Body of pancreas (tissue), 4 donors: ENCODE measurements at regions not wholly inside any gene's neighbourhood (a gene's known extent, or its start where the extent isn't known, plus 50 kb on each side); places are given as distances from the start of the nearest gene placed in this dataset.

ENCODE experiments used
- ATAC-seq: fragments of 150-250 bp; one replicate; pipeline ENCODE4 v1.9.1; 2016
- DNase-seq, 4 donors: peaks; one replicate each; pipeline ENCODE4 v3.0.0-alpha.2; 2019
- H3K27ac ChIP-seq, 4 donors: fragments of 200-600 bp; sonication (generic); 1 replicate in 3 of 4; 2 replicates in 1 of 4; pipeline versions ENCODE4 v1.5.1 to v1.6.1; 2016 to 2019; ENCODE audit warnings: mild to moderate bottlenecking in 1 of 4, mixed read lengths in 1 of 4, moderate library complexity in 1 of 4
- H3K27me3 ChIP-seq, 2 donors: fragments of 200-600 bp; sonication (generic); one replicate each; pipeline ENCODE4 v1.6.0; 2016; ENCODE audit warnings: mild to moderate bottlenecking in 1 of 2
- H3K36me3 ChIP-seq, 2 donors: fragments of 200-600 bp; sonication (generic); replicated peaks in 1 of 2; 2 replicates each; pipeline ENCODE4 v1.5.1; 2016; ENCODE audit warnings: low read depth in 2 of 2; ENCODE audit not compliant: insufficient read depth in 1 of 2
- H3K4me1 ChIP-seq: fragments of 200-600 bp; sonication (generic); one replicate; pipeline ENCODE4 v1.6.0; 2016
- H3K4me3 ChIP-seq, 2 donors: fragments of 200-600 bp; sonication (generic); 1 replicate in 1 of 2; 2 replicates in 1 of 2; pipeline ENCODE4 v1.5.1; 2016 to 2019
- H3K9me3 ChIP-seq, 3 donors: fragments of 200-600 bp; sonication (generic); 1 replicate in 2 of 3; 2 replicates in 1 of 3; pipeline ENCODE4 v1.5.1; 2016
- CTCF ChIP-seq, 7 experiments: fragments of 450-650 bp in 4 of 7; fragments of 200-600 bp in 3 of 7; sonication (generic) in 3 of 7; IDR thresholded peaks; one replicate each; pipeline ENCODE4 v1.5.1; 2016 to 2019; ENCODE audit warnings: antibody characterized with exemption in 7 of 7
- POLR2A ChIP-seq, 3 donors: fragments of 450-650 bp; IDR thresholded peaks; one replicate each; pipeline ENCODE4 v1.6.1; 2016; ENCODE audit warnings: antibody characterized with exemption in 3 of 3, mild to moderate bottlenecking in 2 of 3
- WGBS, 2 donors: methylation state at CpG; one replicate each; pipeline ENCODE4 v1.1.5; 2017; 5-methylcytosine and 5-hydroxymethylcytosine counted together
- intact Hi-C: fragments of 100-400 bp; cut with DNase I; formaldehyde crosslinking; loops from one replicate; pipeline ENCODE4 v1.15.1; 2023

GRCh38 chr5:97751540-97751939, 568.5 kb upstream of the RIOK2 start:
- ATAC-seq (no peak), DNase-seq (no peak)
- Histone ChIP-seq H3K9me3 (no peaks in the 10 kb centered on the region), H3K27ac (no peak overlapping the region), H3K36me3 (no peaks in the 10 kb centered on the region), H3K4me3 (no peak overlapping the region), H3K27me3 (no peaks in the 10 kb centered on the region), H3K4me1 (no peaks in the 10 kb centered on the region)
- intact Hi-C loops: no loop called here
- WGBS, 2 donors: 48 to 61% methylated on average over 1 of the region's 1 CpG
- no peak for TF ChIP-seq POLR2A (IDR thresholded peaks at IDR 0.05)
- no peak for TF ChIP-seq CTCF (IDR thresholded peaks at IDR 0.05)

- H3K4me1 ChIP-seq: no peaks in the 10 kb centered on the region
- DNase-seq (no peak), ATAC-seq (no peak)
- no peak overlapping the region for H3K27ac ChIP-seq
- no peak for TF ChIP-seq CTCF (IDR thresholded peaks at IDR 0.05)
- TF ChIP-seq POLR2A (IDR thresholded peaks at IDR 0.05): no peak
- intact Hi-C loops: no loop called here
- H3K36me3 ChIP-seq: no peaks in the 10 kb centered on the region
- H3K27me3 ChIP-seq: no peaks in the 10 kb centered on the region
- no peak overlapping the region for H3K4me3 ChIP-seq
- H3K9me3 ChIP-seq: no peaks in the 10 kb centered on the region
Observed at GRCh38 chr5:97752871-97753270, 569.8 kb upstream of the RIOK2 start.

GRCh38 chr5:97762483-97762882, 579.4 kb upstream of the RIOK2 start:
- ATAC-seq (no peak), DNase-seq (no peak)
- H3K36me3 ChIP-seq: no peaks in the 10 kb centered on the region
- H3K4me3 ChIP-seq: no peak overlapping the region
- H3K27ac ChIP-seq: no peak overlapping the region
- H3K4me1 ChIP-seq: no peaks in the 10 kb centered on the region
- TF ChIP-seq CTCF (IDR thresholded peaks at IDR 0.05) (no peak), POLR2A (IDR thresholded peaks at IDR 0.05) (no peak)
- no peaks in the 10 kb centered on the region for H3K27me3 ChIP-seq
- no peaks in the 10 kb centered on the region for H3K9me3 ChIP-seq
- intact Hi-C loops: no loop called here

- Histone ChIP-seq H3K4me3 (no peak overlapping the region), H3K4me1 (no peaks in the 10 kb centered on the region), H3K9me3 (no peaks in the 10 kb centered on the region), H3K27ac (no peak overlapping the region), H3K27me3 (no peaks in the 10 kb centered on the region), H3K36me3 (no peaks in the 10 kb centered on the region)
- ATAC-seq (no peak), DNase-seq (no peak)
- intact Hi-C loops: no loop called here
- TF ChIP-seq CTCF (IDR thresholded peaks at IDR 0.05) (no peak), POLR2A (IDR thresholded peaks at IDR 0.05) (no peak)
- WGBS, 2 donors: 80 to 92% methylated on average over 3 of the region's 3 CpGs
Observed at GRCh38 chr5:97764700-97765099, 581.7 kb upstream of the RIOK2 start.

GRCh38 chr5:97778451-97778850, 595.4 kb upstream of the RIOK2 start:
- H3K4me3 ChIP-seq: no peak overlapping the region
- WGBS, 2 donors: 88 to 98% methylated on average over 2 of the region's 2 CpGs
- H3K4me1 ChIP-seq: no peaks in the 10 kb centered on the region
- TF ChIP-seq CTCF (IDR thresholded peaks at IDR 0.05): no peak
- no peak for TF ChIP-seq POLR2A (IDR thresholded peaks at IDR 0.05)
- no peak overlapping the region for H3K27ac ChIP-seq
- no peaks in the 10 kb centered on the region for H3K36me3 ChIP-seq
- no peaks in the 10 kb centered on the region for H3K9me3 ChIP-seq
- DNase-seq (no peak), ATAC-seq (no peak)
- H3K27me3 ChIP-seq: no peaks in the 10 kb centered on the region
- intact Hi-C loops: no loop called here
